ENCODE measurements at regions not wholly inside any gene's neighbourhood (a gene's known extent, or its start where the extent isn't known, plus 50 kb on each side); places are given as distances from the start of the nearest gene placed in this dataset.

GRCh38 chr1:63046539-63046938 lies 262.6 kb downstream of the ATG4C start:
- no peak for DNase-seq

- DNase-seq: no peak
Measured at GRCh38 chr1:63049135-63049534, 265.2 kb downstream of the ATG4C start.

GRCh38 chr1:63051356-63051755 lies 267.4 kb downstream of the ATG4C start:
- no peak for DNase-seq

DNA sequence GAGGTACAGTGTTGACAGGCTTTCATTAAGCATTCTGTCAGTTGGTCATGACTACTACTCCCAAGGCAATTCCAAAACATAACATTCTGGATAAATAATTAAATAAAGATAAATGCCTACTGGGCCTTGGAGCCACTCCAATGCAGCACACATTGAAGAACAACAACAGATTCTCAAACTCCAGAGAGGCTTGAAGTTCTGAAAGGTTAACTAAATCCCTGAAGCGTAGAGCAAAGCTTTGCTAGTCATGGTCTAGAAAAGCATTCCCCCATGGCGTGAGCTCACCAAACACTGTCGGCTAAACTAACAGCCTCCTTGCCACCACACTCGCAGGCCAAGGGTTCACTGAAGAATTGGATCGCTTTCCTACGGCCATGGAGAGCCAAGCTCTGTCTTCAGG lies 268.0 kb downstream of the ATG4C start:
- DNase-seq: no peak

- DNase-seq: no peak
Measured at GRCh38 chr1:63054184-63054583, 268.2 kb upstream of the FOXD3 start.

DNA sequence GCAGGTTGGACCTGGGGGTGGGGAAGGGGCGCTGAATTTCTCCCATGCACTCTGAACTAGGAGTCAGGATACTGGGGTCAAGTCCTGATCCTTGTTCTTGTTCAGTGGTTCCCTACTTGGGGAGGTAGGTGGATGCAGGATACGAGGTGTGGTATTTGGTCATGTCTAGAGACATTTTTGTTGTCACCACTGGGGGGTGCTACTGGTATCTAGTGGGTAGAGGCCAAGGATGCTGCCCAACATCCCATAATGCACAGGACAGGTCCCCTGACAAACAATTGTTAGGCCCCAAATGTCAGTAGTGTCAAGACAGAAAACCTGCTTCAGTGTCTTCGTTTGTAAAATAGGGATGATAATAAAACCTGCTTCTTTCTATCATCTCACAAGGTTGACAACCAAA lies 259.0 kb upstream of the FOXD3 start:
- peak; percentile 4 for DNase-seq

GRCh38 chr1:63064135-63064534 lies 258.2 kb upstream of the FOXD3 start:
- no peak for DNase-seq

GRCh38 chr1:63068626-63069025 lies 253.7 kb upstream of the FOXD3 start:
- DNase-seq: no peak

GRCh38 chr1:63069214-63069613 lies 253.2 kb upstream of the FOXD3 start:
- no peak for DNase-seq

GRCh38 chr1:63073309-63074306 lies 248.8 kb upstream of the FOXD3 start:
- peak; percentile 16 for DNase-seq

DNA sequence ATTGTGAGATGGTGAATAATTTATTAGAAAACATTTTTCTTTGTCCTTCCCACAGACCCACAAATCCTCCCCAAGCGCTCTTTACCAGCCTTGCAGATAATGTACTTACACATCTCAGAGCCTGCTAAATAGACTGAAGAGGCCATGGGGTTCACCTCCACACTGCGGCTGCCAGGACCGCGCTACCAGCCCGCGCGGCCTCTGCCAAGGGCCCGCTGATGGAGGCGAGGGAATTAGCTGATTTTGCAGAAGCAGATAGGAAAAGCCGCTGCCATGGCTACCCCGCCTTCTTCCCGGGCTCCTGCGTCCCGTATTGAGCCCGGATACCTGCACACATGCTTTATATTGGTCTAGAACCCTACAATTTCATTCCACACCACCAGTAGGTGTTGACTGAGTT lies 248.0 kb upstream of the FOXD3 start:
- DNase-seq: no peak

DNA sequence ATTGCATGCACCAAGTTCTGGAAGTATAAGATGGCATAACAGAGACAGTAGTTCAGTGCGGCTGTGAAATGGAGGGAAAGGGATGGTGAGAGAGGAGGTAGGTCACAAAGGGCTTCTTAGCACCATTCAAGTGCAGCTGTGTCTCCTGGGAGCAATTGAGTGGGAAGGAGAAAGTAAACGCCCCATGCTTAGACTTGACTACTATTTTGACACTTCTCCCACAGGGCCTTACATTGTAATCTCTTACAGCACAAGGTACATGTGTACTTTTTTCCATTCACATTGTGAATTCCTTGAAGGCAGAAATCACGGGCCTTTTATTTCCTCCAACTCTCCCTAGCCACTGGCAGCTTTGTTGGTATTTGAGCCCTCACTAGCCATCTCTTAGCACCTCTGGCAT lies 239.6 kb upstream of the FOXD3 start:
- DNase-seq: no peak

GRCh38 chr1:63087966-63088365 lies 234.4 kb upstream of the FOXD3 start:
- DNase-seq: no peak

- no peak for DNase-seq
Measured at GRCh38 chr1:63099188-63099587, 223.2 kb upstream of the FOXD3 start.

- DNase-seq: no peak
Measured at GRCh38 chr1:63101336-63101735, 221.0 kb upstream of the FOXD3 start.

GRCh38 chr1:63103682-63104081 lies 218.7 kb upstream of the FOXD3 start:
- DNase-seq: no peak

DNA sequence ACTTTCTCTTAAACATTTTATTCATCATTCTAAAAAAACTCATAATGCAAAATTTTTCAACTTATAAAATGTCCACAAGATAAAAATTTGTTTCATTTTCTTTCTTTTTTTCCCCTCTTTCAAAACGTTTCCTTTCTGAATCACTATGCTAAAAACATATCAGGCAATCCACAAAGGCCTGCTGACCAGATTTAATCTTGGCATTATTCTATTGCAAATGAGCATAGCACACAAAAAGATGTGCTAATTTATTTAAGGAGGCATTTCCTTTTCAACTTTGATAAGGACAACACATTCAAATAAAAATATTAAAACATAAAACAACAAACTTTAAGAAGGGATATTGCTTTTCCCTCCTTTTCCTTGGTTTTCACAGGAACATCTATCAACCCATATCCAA lies 215.3 kb upstream of the FOXD3 start:
- no peak for DNase-seq

GRCh38 chr1:63108206-63108605 lies 214.2 kb upstream of the FOXD3 start:
- DNase-seq: no peak

DNA sequence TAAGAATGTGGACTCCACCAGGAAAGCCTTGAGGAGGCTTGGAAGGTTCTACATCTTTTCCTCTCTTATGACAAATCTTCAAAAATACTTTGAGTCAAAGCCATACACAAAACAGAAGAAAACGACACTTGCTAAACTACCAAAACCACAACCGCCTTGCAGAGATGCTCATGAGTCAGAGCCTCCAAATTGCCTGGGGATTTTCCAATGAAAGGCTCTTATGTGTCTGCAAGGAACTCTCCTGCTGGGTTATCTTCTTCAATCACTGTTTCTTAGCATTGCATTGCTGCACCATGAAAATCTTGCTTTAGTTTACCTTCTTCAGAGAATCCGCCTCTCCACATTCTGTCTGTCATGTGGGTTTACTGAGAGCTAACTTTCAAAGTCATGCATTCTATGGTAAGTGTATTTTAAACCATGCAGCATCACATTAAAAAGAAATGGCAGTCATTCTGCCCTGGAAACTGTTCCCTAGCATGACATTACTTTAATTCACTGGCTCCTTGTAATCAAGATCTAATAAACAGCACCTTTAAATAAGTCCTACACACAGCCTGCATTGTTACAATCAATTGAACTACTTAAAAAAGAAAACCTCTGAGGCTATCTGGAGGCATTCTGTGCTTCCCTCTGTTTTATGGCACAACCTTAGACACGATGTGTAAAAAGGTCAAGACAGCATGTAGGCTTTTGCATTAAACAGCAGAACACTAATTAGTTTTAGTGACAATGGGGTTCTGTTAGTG lies 210.0 kb upstream of the FOXD3 start:
- DNase-seq: no peak

DNA sequence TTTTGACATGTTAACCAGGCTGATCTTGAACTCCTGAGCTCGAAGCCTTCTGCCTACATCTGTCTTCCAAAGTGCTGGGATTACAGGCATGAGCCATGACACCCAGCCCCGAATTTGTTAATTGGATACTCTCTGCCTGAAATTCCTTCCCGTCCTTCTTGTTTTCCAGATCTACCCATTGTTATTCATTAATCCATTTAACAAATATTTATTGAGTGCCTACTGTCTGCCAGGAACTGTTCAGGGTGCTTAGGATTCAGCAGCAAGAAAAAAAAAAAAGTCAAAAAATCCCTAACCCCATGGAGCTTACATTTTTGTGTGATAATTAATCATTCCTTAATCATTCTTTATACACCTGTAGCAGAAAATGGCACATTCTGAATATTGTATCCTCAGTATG lies 206.8 kb upstream of the FOXD3 start:
- DNase-seq: no peak

DNA sequence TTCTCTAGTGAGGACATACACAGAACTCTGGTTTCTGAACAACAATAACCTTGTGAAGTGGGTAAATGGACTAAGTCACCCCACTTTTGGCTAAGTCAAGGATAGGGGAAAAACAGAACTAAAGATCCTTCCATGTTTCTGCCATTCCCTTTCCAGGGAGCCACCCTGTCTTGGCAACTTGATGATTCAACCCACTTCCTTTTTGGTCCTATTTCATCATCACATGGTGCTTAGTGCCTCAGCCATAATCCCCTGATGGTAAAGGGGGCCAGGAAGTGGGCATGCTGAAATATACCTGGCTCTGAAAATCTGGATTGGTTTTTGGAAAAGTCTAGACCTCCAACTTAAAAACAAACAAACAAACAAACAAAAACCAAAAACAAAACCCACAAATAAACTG lies 206.4 kb upstream of the FOXD3 start:
- DNase-seq: no peak

- DNase-seq: no peak
Measured at GRCh38 chr1:63119575-63120155, 202.7 kb upstream of the FOXD3 start.

- DNase-seq: peak; percentile 56
Measured at GRCh38 chr1:63122079-63122478, 200.3 kb upstream of the FOXD3 start.
